ENCODE measurements at regions not wholly inside any gene's neighbourhood (a gene's known extent, or its start where the extent isn't known, plus 50 kb on each side); places are given as distances from the start of the nearest gene placed in this dataset.
A peak's percentile ranks its signal among the peaks of the same experiment; 100 is the strongest.

DNA sequence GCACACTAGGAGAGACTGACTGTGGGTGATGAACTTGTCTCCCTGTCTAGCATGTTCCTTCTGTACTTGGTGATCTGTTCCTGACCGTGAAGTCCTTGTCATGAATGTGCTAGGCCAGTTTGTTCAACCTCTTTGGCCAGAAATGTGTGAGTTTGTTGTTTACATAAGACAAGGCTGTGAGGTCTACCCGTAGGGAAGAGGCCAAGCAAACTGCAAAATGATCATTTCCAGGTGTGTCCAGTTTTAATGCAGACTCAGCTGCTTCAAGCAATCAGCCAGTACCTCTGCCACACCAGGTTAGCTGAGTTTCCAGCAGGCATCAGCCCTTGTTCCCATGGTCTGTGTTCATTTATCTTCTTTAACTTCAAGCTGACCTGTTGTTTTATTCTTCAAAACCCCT, 440.2 kb downstream of the FUT8 start:
- H3K4me3 ChIP-seq: no peak overlapping the region
- peaks cover 29% of the 10 kb centered on the region for H3K4me1 ChIP-seq
- WGBS, 2 donors: 14 to 17% methylated on average over 2 of the region's 2 CpGs
- H3K27me3 ChIP-seq: no peaks in the 10 kb centered on the region
- DNase-seq (peak in 2 of 4 donors; percentile 15 to 30), ATAC-seq (peak; percentile 62)
- no peaks in the 10 kb centered on the region for H3K9me3 ChIP-seq
- no peaks in the 10 kb centered on the region for H3K36me3 ChIP-seq (replicated peaks in 1 of 2; ENCODE audit: insufficient read depth in 1 of 2, low read depth in 2 of 2)
- no peak for TF ChIP-seq POLR2A (IDR thresholded peaks at IDR 0.05)
- TF ChIP-seq, protein P1, sequence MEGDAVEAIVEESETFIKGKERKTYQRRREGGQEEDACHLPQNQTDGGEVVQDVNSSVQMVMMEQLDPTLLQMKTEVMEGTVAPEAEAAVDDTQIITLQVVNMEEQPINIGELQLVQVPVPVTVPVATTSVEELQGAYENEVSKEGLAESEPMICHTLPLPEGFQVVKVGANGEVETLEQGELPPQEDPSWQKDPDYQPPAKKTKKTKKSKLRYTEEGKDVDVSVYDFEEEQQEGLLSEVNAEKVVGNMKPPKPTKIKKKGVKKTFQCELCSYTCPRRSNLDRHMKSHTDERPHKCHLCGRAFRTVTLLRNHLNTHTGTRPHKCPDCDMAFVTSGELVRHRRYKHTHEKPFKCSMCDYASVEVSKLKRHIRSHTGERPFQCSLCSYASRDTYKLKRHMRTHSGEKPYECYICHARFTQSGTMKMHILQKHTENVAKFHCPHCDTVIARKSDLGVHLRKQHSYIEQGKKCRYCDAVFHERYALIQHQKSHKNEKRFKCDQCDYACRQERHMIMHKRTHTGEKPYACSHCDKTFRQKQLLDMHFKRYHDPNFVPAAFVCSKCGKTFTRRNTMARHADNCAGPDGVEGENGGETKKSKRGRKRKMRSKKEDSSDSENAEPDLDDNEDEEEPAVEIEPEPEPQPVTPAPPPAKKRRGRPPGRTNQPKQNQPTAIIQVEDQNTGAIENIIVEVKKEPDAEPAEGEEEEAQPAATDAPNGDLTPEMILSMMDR (IDR thresholded peaks at IDR 0.05): no peak
- peak overlapping the region in 3 of 4 donors; percentile 30 to 73 (median 50) for H3K27ac ChIP-seq
- intact Hi-C loops (cut with DNase I): no loop called here

DNA sequence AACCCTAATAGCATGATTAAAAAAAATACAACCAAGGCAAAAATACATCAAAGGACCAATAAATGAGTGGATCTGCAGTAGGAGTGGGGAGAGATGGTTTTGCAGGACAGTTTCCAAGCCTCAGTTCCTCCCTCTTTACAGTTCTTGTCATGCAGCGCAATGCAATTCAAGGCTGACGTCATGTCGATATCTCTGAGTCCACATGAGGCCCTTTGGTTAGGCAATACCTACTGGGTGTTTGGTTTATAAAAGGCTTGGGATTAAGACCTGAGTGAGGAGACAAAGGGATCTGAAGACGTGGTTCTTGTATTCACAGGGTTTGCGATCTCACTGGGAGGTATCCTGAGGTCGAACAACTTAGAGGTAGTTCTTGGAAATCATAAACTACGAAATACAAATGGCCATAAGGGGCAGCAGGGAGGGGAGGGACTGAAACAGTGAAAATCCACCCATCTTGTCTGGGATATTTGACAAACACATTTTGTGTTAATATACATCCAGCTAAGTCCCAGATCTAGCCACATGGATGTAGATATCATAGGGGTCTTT, 441.0 kb downstream of the FUT8 start:
- peak overlapping the region in 3 of 4 donors; percentile 62 to 77 (median 73) for H3K27ac ChIP-seq
- TF ChIP-seq POLR2A (IDR thresholded peaks at IDR 0.05): no peak
- TF ChIP-seq, protein P1 (IDR thresholded peaks at IDR 0.05): no peak
- WGBS, 2 donors: 72 to 81% methylated on average over 7 of the region's 7 CpGs
- no peak for DNase-seq
- H3K36me3 ChIP-seq (replicated peaks in 1 of 2; ENCODE audit: insufficient read depth in 1 of 2, low read depth in 2 of 2): no peaks in the 10 kb centered on the region
- no peaks in the 10 kb centered on the region for H3K9me3 ChIP-seq
- intact Hi-C loops (cut with DNase I): no loop called here
- no peak overlapping the region for H3K4me3 ChIP-seq
- peaks cover 29% of the 10 kb centered on the region for H3K4me1 ChIP-seq
- ATAC-seq: no peak
- no peaks in the 10 kb centered on the region for H3K27me3 ChIP-seq

DNA sequence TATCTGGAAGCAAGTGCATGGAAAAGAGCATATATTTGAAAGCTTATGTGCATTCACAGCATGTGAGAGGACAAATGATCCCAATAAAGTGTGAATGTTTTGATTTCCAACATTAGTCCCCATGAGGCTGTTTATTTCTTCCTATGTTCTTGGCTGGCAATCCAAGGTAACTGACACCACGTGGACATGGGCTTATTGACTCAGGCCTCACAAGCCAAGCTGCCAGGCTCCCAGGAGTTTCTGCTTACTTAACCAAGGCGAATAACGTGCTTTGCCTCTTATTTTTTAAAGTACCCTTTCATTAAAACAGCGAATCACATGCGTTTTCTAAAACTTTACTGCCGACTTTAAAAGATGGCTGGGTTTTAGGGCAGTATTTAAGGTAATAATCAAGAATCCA, 441.7 kb downstream of the FUT8 start:
- Histone ChIP-seq H3K27ac (peak overlapping the region; percentile 62 to 77 (median 68)), H3K9me3 (no peaks in the 10 kb centered on the region), H3K36me3 (replicated peaks in 1 of 2; ENCODE audit: insufficient read depth in 1 of 2, low read depth in 2 of 2) (no peaks in the 10 kb centered on the region), H3K4me1 (peaks cover 29% of the 10 kb centered on the region), H3K27me3 (no peaks in the 10 kb centered on the region), H3K4me3 (no peak overlapping the region)
- WGBS, 2 donors: 27 to 52% methylated on average over 6 of the region's 6 CpGs
- peak in 1 of 3 donors; percentile 9 for TF ChIP-seq POLR2A (IDR thresholded peaks at IDR 0.05)
- TF ChIP-seq, protein P1 (IDR thresholded peaks at IDR 0.05): no peak
- DNase-seq: peak; percentile 78 to 92 (median 89)
- intact Hi-C loops (cut with DNase I): no loop called here
- ATAC-seq: peak; percentile 98

DNA sequence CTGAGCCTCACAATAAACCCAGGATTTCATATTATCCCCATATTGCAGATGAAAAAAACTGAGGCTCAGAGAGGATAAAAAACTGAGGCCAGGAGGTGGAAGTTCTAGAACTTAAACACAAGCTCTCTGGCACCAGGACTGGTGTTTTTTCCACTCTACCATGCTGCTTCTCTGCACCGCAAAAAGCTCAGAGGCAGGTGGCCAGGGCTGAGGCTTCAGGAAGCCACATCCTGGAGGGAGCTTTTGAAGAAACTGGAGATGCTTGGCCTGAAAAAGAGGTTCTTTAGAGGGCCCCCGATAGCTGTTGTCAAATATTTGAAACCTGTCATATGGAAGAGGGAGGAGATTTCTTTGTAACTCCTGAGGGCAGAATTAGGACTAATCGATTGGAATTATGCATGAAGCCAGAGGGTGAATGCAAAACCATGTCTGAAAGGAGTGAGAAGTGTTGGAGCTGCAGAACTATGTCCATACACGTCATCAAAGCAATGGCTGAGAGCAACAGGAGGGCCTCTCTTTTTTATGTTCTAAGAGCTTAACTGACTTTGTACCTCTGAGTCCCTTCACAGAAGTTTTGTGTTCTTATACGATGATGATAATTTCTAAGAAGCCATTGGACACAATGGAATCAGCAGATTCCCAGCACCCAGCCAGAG, 448.6 kb downstream of the FUT8 start:
- 77 to 81% methylated on average over 5 of the region's 5 CpGs for WGBS, 2 donors
- H3K27ac ChIP-seq: no peak overlapping the region
- H3K27me3 ChIP-seq: no peaks in the 10 kb centered on the region
- no peak for DNase-seq
- H3K4me3 ChIP-seq: no peak overlapping the region
- no peaks in the 10 kb centered on the region for H3K9me3 ChIP-seq
- peaks cover 12% of the 10 kb centered on the region for H3K4me1 ChIP-seq
- no peak for ATAC-seq
- intact Hi-C loops (cut with DNase I): no loop called here
- TF ChIP-seq, protein P1 (IDR thresholded peaks at IDR 0.05): no peak
- no peak for TF ChIP-seq POLR2A (IDR thresholded peaks at IDR 0.05)
- no peaks in the 10 kb centered on the region for H3K36me3 ChIP-seq (replicated peaks in 1 of 2; ENCODE audit: insufficient read depth in 1 of 2, low read depth in 2 of 2)

DNA sequence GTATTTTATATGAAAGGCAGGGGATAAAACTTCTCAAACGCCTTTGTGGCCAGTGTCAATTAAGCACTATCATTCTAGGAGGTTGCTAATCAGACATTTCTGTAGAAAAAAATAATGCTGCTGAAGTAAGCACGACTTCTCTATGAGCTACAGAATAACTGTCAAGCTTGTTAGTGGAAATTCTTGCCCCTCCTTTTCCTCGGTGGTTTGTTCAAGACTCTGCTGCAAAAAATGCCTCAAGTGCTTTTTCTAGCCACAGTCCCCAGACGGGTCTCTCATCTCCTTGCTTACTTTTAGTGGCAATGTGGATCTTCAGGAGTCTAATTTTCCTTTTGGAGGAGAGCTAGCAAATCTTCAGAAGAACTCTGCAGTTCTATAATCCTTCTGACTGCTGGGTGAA, 452.0 kb downstream of the FUT8 start:
- WGBS, 2 donors: 52 to 53% methylated on average over 4 of the region's 4 CpGs
- no peak overlapping the region for H3K27ac ChIP-seq
- ATAC-seq (no peak), DNase-seq (no peak)
- intact Hi-C loops (cut with DNase I): no loop called here
- H3K27me3 ChIP-seq: no peaks in the 10 kb centered on the region
- peaks cover 12% of the 10 kb centered on the region for H3K4me1 ChIP-seq
- no peaks in the 10 kb centered on the region for H3K36me3 ChIP-seq (replicated peaks in 1 of 2; ENCODE audit: insufficient read depth in 1 of 2, low read depth in 2 of 2)
- no peaks in the 10 kb centered on the region for H3K9me3 ChIP-seq
- no peak for TF ChIP-seq POLR2A (IDR thresholded peaks at IDR 0.05)
- TF ChIP-seq, protein P1 (IDR thresholded peaks at IDR 0.05): no peak
- H3K4me3 ChIP-seq: no peak overlapping the region

Measured in body of pancreas (tissue), 4 donors.